Stimulated activated CD8-positive, alpha-beta memory T cell treated with anti-CD3 and anti-CD28 coated beads, Interleukin-4, amount 100 ng/mL, for 4 hours (primary cell): ENCODE measurements at regions not wholly inside any gene's neighbourhood (a gene's known extent, or its start where the extent isn't known, plus 50 kb on each side); places are given as distances from the start of the nearest gene placed in this dataset.
"Not testable (repeated sequence)": the region's sequence is repeated elsewhere in the genome, so short reads cannot be mapped to it uniquely, and the experiment has no call there.

Experiments
- DNase-seq, 2 donors: peaks; one replicate each; pipeline ENCODE4 v3.0.0-alpha.2; 2020; ENCODE audit warnings: low read depth in 2 of 2, low spot score in 1 of 2

GRCh38 chr7:51968461-51968860 lies 651.9 kb upstream of the COBL start:
- no peak for DNase-seq

DNA sequence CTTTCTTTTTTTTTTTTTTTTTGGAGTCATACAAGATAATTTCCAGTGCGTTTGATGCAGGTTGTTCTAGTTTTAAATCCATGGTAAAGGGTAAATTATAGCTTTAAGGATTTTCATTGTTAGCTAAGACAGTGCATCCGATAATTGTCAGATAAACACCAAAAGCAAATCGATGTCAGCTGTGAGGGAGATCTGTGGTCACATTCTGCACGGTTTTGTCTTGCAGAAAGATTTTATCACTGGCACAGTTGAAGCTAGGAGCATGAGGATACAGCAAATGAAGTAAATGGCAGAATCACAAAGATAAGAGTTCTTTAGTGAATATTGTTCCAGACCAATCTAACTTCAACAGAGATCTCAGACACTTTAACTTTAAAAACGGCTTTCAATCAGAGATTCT lies 648.8 kb upstream of the COBL start:
- DNase-seq, result no peak

DNA sequence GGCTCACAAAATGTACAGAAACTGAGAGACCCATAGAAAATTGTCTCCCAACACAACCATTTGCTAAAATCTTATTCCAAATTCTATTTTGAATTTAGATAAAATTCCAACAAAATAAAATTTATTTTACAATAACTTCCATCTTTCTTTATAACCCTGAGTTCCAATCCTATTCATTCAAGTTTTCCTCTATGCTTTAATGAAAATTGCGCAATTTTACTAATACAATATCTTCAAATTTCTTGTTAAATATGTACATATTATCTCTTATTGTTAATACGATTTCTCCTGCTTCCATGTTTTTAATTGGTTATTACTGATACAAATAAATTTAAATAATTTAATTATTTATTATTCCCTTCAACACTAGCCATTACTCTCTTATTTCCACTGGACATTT lies 645.2 kb upstream of the COBL start:
- DNase-seq, result no peak

DNA sequence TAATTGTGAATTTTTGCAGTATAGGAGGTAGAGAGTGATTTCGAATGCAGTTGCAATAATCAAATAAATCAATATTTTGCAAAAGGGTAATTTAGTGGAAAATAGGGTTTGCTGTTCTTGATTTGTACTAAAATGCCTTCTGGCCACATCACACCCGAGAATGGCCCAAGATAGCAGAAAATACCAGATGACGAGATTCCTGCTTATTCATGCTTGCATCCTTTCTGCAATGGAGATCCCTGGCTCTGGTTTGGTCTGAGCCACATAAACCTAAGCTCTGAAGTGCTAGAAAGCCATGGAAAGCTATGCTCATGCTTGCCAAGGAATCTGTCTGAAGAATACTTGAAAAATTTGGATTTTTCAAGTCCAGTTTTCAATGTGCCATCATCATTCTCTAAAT lies 634.2 kb upstream of the COBL start:
- no peak for DNase-seq

DNA sequence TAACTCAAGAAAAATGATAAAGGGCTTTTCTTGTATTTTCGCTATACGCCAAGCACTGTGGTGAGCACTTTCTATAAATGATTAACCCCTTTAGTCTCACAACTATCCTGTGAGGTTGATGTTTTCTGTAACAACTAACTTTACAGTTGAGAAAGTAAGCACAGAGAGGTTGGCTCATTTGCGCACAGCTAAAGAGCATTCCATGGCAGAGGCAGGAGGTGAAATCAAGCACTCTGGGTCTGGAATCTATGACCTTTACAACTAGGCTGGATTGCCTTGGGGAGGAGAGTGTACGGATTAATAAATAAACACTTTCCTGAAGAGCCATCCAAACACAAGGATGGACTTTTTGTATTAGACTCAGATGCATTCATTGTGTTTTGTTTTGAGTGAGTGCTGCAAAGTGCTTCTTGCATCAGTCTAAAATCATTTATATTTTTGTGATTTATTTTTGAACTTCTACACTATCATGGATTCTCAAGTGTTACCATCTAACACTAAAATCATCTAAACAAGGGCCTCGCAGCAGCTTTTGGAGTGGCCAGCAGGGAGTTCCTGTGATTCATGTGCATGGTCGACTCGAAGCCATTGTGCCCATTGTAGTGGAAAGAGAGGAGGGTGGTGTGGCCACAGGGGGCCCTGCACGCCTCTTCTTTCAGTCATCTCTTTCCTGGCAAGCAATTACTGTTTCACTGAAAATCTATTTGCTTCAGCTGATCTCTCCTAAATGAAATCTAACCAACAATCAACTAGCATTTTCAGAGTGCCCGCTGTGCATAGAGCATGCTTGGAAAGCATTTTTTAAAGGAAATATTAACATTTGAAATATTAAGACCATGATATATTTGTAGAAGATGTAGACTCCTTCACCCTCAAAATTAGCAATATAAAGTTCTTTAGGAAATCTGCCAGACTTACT lies 633.4 kb upstream of the COBL start:
- DNase-seq, result no peak

- no peak for DNase-seq
These were observed 614.2 kb upstream of the COBL start for GRCh38 chr7:51930834-51931233.

- DNase-seq, result no peak
These were observed 613.2 kb upstream of the COBL start for GRCh38 chr7:51929818-51930217.

DNA sequence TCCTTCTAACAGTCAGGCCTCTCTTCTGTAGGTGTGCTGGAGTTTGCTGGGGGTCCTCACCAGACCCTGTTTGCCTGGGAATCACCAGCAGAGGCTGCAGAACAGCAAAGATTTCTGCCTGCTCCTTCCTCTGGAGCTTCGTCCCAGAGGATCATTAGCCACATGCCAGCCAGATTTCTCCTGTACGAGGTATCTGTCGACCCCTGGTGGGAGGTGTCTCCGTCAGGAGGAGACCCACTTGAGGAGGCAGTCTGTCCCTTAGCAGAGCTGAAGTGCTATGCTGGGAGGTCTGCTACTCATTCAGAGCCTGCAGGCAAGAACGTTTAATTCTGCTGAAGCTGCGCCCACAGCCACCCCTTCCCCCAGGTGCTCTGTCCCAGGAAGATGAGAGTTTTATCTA lies 611.1 kb upstream of the COBL start:
- no peak for DNase-seq

GRCh38 chr7:51918581-51918980 lies 602.0 kb upstream of the COBL start:
- no peak for DNase-seq

GRCh38 chr7:51901489-51901840 lies 584.9 kb upstream of the COBL start:
- no peak for DNase-seq

DNA sequence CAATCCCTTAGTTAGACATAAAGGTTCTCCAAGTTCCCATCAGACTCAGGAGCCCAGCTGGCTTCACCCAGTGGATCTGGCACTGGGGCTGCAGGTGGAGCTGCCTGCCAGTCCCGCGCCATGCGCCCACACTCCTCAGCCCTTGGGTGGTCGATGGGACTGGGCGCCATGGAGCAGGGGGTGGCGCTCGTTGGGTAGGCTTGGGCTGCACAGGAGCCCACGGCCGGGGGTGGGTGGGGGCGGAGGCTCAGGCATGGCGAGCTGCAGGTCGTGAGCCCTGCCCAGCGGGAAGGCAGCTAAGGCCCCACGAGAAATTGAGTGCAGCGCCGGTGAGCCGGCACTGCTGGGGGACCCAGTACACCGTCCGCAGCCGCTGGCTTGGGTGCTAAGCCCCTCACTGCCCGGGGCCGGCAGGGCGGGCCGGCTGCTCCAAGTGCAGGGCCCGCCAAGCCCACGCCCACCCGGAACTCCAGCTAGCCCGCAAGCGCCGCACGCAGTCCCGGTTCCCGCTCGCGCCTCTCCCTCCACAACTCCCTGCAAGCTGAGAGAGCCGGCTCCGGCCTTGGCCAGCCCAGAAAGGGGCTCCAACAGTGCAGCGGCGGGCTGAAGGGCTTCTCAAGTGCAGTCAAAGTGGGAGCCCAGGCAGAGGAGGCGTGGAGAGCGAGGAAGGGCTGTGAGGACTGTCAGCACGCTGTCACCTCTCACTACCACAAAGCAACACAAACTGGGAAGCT lies 584.3 kb upstream of the COBL start:
- not testable (repeated sequence) for DNase-seq

- DNase-seq, result no peak
These were observed 583.0 kb upstream of the COBL start for GRCh38 chr7:51899611-51900010.

DNA sequence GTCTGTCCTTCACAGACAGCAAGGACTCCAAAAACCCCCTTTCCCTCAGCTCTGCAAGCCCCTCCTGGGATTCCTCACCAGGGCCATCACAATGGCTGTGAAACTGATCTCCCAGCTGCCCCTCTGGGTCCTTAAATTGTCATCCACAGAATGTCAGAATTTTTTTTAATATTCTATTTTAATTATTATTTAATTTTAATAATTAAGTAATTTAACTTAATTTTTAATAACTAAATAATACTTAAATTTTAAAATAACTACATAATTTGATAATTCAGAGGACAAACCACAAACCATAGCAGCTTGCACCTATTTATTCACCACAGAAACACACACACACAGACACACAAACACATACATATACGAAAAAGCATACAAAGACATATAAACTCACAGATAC lies 565.8 kb upstream of the COBL start:
- no peak for DNase-seq

- no peak for DNase-seq
These were observed 564.7 kb upstream of the COBL start for GRCh38 chr7:51881309-51881708.

DNA sequence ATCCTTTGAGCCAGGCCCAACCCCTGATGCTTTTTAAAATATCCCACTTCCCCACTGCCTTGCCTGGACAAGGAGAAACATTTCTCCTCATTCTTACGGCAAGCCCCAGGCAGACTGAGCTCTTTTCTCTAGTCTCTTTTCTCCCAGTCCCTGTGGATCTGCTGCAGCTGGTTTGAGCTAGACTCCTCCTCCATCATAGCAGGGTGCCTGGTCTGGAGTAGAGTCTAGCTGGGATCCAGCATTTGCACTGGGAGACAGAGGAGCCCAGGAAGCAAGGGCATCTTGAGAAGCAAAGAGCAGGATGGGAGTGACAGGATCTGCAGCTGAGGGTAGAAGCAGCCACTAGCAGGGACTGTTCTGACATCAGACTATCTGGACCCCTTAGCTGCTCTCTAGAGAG lies 562.3 kb upstream of the COBL start:
- no peak for DNase-seq

- DNase-seq, result no peak
These were observed 552.8 kb upstream of the COBL start for GRCh38 chr7:51869452-51869851.

DNA sequence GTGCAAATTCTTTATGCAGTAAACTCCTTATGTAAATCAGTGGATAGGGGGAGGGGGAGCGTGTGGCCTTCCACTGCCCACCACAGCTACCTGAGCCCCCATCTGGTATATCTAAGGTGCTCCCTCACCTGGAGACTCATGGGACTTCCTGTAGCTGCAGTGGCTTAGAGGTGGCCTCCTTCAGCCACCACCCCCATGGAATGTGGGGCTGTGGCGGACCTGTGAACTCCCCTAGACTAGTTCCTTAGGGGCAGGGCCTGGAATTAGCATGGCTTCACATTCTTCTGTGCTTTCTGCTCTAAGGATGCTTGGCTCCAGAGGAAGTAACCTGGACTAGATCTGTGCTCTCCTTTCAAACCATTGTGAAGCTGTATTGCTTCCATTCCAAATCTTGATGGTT lies 550.5 kb upstream of the COBL start:
- no peak for DNase-seq

DNA sequence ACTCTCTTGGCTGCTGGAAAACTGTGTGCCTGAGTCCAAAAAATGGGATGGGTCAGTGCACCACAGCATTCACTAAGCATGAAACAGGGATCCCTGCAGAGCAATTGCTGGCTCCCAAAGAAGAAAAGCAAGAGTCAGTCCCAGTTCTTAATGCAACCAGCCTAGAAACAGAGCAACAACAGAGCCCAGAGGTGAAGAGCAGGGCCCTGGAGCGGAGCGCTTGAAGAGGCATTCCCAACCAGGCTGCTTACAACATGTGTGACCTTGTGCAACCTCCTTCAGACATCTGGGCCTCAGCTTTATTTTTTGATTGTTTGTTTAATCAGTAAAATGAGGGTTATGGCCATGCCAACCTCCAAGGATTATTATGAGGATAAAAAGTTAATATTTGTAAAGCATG lies 543.7 kb upstream of the COBL start:
- no peak for DNase-seq

DNA sequence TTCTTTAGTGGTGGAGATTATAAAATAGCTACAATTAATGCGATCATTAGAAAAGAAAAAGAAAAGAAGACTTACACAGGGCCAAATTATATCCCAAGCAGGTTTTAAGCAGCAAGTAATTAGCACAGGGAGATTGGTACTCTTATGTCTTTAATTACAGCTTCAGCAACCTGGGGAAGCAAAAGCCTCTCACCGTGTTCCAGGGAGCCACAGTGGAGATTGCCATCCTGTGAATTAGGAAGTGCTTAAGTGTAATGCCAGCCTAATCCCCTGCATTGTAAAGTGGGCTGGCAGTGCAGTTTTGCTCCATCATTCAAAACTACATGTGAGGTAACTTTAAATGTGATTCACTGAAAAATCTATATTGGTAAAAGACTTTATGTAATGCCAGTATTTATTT lies 533.5 kb upstream of the COBL start:
- DNase-seq, result no peak

DNA sequence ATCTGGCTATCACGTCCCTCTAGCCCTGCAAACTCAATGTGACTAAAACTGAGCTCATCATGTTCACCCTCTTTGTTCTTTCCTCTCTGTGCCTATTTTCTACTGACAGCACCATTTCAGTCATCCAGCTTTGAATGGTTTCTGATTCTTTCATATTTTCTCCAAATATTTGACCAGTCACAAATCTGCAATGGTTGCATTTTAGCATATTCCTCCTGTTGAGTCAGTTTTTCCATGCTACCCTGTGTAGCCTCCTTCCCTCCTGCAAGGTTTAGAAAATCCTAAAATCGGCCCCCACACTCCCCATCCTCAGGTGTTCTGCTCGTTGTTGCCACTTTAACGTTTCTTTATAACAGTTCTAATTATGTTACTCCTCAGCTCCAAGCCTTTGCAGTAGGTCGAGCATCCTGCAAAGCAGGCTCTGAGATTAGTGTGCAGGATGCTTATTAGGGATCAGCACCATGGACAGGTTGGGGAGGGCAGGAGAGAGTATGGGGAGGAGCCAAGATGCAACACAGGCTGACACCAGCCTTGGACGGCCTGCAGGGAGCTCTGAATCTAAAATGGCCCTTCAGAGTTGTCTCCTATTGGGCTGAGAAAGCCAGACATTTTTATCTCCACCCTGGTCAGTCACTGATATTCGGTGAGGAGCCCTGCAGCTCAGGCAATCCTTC lies 531.0 kb upstream of the COBL start:
- DNase-seq, result no peak

- not testable (repeated sequence) for DNase-seq
These were observed 522.5 kb upstream of the COBL start for GRCh38 chr7:51839130-51839529.

DNA sequence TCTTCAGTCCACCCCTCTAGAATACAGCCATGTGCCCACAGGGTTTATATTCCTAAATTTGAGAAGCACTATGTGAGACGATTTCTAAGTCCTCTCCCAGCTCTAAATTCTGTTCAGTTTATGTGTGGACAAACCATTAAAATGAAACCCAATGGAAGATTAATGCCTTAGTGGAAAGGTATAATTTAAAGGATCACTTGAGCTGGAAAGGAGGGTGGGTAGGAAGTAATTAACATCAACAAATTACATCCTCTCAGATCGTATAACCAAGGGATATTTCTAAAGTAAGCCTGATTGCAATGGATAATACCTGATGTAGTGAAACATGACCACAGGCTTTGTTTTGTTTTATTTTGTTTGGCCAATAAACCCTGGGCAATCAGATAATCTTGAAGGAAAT lies 511.0 kb upstream of the COBL start:
- no peak for DNase-seq
